GM12892 (cell line): ENCODE measurements at regions not wholly inside any gene's neighbourhood (a gene's known extent, or its start where the extent isn't known, plus 50 kb on each side); places are given as distances from the start of the nearest gene placed in this dataset.

ENCODE experiments used
- DNase-seq: peaks from one replicate; pipeline ENCODE4 v3.0.0; 2011; ENCODE audit not compliant: insufficient read length
- FAIRE-seq: peaks from 2 replicates; lab custom pipeline; 2011; peaks lifted over from hg19 to GRCh38; lab: Jason Lieb, UNC
- POLR2A ChIP-seq: IDR thresholded peaks from 2 replicates; pipeline ENCODE4 v1.6.1; 2011; ENCODE audit warnings: low read depth, low read length, control low read depth
- POLR2AphosphoS5 ChIP-seq: IDR thresholded peaks from 2 replicates; pipeline ENCODE4 v1.6.1; 2011; ENCODE audit warnings: low read depth, low read length, control low read depth
- TAF1 ChIP-seq: IDR thresholded peaks from 2 replicates; pipeline ENCODE4 v1.6.1; 2011; ENCODE audit warnings: low read depth, mild to moderate bottlenecking, control low read depth, low read length, borderline replicate concordance

DNA sequence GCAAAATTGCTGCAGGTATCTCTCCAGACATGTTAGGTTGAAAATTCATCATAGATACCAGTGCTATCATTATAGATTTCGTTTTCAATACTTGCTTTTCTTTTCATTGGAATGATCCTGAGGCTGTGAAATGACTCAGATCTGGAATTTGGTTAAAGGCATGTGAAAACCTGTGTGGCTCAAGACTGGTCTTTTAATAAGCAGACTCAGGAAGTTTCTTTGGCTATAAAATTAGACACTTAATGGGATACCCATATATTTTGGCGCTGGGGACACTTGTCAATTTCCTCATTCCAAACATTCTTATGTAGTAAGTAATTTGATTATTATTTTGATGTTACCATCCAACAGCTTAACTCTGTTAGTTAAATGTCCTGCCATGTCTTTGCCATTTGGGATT is 1041.1 kb upstream of the GBE1 start:
- DNase-seq, result no peak
- FAIRE-seq, result no peak
- no peak for TF ChIP-seq POLR2A
- TF ChIP-seq TAF1, result no peak

DNA sequence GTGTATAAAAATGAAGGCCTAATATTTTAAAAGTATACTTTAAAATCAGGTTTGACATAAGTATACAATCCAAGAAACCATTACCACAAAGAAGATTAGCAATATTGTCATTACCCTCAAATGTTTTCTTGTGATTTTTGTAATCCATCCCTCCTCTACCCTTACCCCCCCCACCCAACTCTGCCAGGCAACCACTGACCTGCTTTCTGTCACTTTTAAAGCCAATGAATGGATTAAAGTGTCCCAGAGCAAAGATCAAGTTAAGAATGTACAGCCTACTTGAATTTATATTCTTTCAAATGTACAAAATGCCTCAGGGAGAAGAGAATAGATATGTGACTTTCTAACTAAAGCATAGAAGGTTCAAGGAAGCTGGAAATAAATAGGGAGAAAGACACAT is 1038.8 kb upstream of the GBE1 start:
- DNase-seq (no peak), FAIRE-seq (no peak)
- TF ChIP-seq POLR2A (no peak), TAF1 (no peak), POLR2AphosphoS5 (no peak)

DNA sequence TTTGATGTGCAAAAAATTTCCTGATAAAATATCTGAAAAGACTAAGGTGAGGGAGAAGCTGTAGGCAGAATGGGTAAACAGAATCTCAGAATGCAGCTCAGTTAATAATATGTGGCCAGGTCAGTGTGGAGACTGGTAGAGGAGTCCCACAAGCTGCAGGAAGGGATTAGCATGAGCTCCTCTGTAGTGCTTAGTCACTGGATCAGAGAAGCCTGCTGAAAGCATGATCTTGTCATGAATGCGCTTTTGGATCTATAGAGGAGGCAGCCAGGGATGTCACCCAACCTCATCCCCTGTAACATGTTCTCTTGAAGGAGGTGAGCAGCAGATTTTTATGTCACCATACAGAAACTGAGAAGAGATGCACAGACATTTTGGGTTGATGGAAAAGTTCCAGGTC is 1035.3 kb upstream of the GBE1 start:
- DNase-seq (no peak), FAIRE-seq (no peak)
- no peak for TF ChIP-seq POLR2A
- no peak for TF ChIP-seq POLR2AphosphoS5
- no peak for TF ChIP-seq TAF1

- no peak for DNase-seq
- no peak for FAIRE-seq
- no peak for TF ChIP-seq POLR2A
These were observed 1029.8 kb upstream of the GBE1 start for GRCh38 chr3:82791241-82791640.

- TF ChIP-seq POLR2AphosphoS5 (no peak), TAF1 (no peak), POLR2A (no peak)
- FAIRE-seq, result no peak
- DNase-seq, result no peak
These were observed 1029.1 kb upstream of the GBE1 start for GRCh38 chr3:82790307-82791097.

DNA sequence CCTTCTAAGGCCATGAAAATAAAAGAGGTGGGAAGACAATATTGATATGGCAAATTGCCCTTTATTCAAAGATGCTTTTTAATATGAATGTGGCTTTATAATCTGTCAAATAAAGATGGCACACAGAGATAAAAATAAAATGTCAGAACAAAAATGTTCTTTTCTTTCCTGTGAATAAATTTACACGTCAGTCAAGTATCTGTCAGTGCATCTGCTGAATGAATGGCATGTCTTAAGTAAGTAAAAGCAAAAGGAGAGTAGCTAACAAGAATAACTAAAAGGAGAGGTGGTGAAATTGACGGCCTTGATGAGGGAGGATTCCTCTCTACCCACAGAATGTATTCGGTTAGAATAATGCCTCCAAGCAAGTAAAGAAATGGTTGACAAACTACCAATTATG is 1021.7 kb upstream of the GBE1 start:
- FAIRE-seq (no peak), DNase-seq (no peak)
- no peak for TF ChIP-seq TAF1
- no peak for TF ChIP-seq POLR2A
- TF ChIP-seq POLR2AphosphoS5, result no peak

DNA sequence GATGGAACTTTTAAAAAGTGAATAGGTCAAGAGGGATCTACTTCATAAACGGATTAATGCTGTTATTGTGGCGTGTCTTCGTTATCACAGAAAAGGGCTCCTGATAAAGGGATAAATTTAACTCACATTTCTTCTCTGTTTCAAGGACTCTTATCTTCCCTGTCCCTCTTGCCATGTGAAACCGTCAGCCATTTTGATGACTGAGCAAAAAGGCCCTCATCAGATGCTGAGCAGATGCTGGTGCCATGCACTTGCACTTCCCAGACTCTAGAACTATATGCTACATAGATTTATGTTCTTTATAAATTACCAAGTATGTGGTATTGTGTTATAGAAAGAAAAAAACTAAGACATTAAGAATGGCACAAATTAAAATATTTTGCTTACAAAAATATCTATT is 1011.8 kb upstream of the GBE1 start:
- TF ChIP-seq POLR2A, result no peak
- no peak for TF ChIP-seq TAF1

DNA sequence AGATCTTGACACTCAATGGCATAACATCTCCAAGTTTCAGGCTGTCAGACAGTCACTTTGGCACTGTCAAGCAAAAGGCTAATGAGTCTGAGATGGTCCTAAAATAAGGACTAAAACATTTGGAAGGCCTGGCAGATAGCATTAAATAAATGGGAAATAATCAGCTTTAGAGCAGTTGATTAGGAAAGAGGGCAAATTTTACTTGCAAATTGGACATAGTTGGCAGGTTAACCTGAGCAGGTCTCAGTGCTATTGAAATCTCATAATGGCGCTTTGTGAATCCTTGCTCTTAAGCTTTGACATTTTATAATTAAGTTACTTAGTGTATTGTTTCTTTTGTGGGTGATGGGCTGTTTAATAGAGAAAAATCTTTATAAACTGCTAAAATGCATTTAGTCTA is 1003.1 kb upstream of the GBE1 start:
- DNase-seq, result no peak
- no peak for FAIRE-seq
- TF ChIP-seq POLR2A, result no peak
- TF ChIP-seq POLR2AphosphoS5, result no peak
- TF ChIP-seq TAF1, result no peak

More for the DNA sequence above, 1011.8 kb upstream of the GBE1 start:
- no peak for FAIRE-seq
- no peak for DNase-seq

DNA sequence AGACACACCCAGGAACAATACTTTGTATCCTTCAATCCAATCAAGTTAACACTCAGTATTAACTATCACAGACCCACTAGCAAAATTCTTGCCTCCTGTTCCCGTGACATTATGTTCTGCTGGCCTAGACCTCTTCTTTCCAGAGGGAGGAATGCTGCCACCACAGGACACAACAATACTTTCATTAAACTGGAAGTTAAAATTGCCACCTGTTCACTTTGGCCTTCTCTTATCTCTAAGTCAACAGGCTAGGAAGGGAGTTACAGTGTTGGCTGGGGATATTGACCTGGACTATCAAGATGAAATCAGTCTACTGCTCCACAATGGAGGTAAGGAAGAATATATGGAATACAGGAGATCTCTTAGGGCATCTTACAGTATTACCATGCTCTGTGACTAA is 1000.4 kb upstream of the GBE1 start:
- DNase-seq (no peak), FAIRE-seq (no peak)
- TF ChIP-seq POLR2AphosphoS5, result no peak
- TF ChIP-seq POLR2A, result no peak
- no peak for TF ChIP-seq TAF1

GRCh38 chr3:82745544-82745943 is 984.1 kb upstream of the GBE1 start:
- DNase-seq (no peak), FAIRE-seq (no peak)
- TF ChIP-seq POLR2A, result no peak
- TF ChIP-seq TAF1, result no peak
- no peak for TF ChIP-seq POLR2AphosphoS5

DNA sequence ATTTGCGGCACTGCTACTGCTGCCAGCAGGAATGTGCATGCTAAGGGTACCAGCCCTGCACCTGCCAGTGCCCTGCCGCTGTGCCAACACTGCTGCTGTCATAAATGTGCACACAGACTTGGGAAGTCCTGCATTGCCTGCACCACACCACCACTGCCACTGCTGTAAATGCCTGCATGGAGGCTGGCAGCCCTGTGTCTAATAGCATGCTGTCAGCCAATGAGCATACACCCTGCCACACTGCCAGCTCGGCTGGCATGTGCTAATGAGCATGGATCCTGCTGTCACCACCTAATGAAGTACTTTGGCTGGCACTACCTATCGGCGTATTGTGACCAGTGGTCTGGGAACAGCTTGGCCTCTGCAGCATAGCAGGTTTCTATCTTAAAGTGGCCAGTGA is 981.8 kb upstream of the GBE1 start:
- DNase-seq (no peak), FAIRE-seq (no peak)
- TF ChIP-seq TAF1, result no peak
- no peak for TF ChIP-seq POLR2A
- TF ChIP-seq POLR2AphosphoS5, result no peak

- TF ChIP-seq POLR2A (no peak), POLR2AphosphoS5 (no peak), TAF1 (no peak)
- no peak for DNase-seq
- no peak for FAIRE-seq
These were observed 979.9 kb upstream of the GBE1 start for GRCh38 chr3:82741346-82741745.

- TF ChIP-seq POLR2AphosphoS5, result no peak
- TF ChIP-seq POLR2A, result no peak
- no peak for TF ChIP-seq TAF1
- FAIRE-seq (no peak), DNase-seq (no peak)
These were observed 977.9 kb upstream of the GBE1 start for GRCh38 chr3:82739390-82739789.
